K562 (cell line): ENCODE measurements at regions not wholly inside any gene's neighbourhood (a gene's known extent, or its start where the extent isn't known, plus 50 kb on each side); places are given as distances from the start of the nearest gene placed in this dataset.

Experiments used
- ATAC-seq: fragments of 200-7000 bp; cut with Tn5 transposase; 3 replicates; pipeline ENCODE4 v1.9.1; 2020; ENCODE audit warnings: moderate library complexity
- BruUV-seq: library from RNA; stranded (reverse); fragments of 400-500 nt; replicated peaks from 2 replicates; lab custom pipeline; 2021; lab: Mats Ljungman, UMichigan
- CTCF ChIA-PET: fragments of 300-600 bp; formaldehyde crosslinking; extraction: SDS; loops from one replicate; lab custom pipeline; 2021; ENCODE audit warnings: low intra/inter-chr PET ratio; lab: Yijun Ruan, JAX
- POLR2A ChIA-PET: fragments of 300-600, 350-650 bp; sonication (Branson Sonifier 250); formaldehyde crosslinking; extraction: SDS; loops from one replicate; lab custom pipeline; 2021; ENCODE audit warnings: antibody characterized with exemption, inconsistent platforms; lab: Yijun Ruan, JAX
- DNase-seq, 4 experiments: peaks; one replicate each; pipeline versions ENCODE4 v3.0.0 to v3.0.0-alpha.2; 2011 to 2018; ENCODE audit warnings: low spot score in 3 of 4, mixed read lengths in 3 of 4; ENCODE audit errors: extremely low read depth in 1 of 4
- FAIRE-seq: peaks from 2 replicates; lab custom pipeline; 2011; peaks lifted over from hg19 to GRCh38; lab: Jason Lieb, UNC
- H2AFZ ChIP-seq: 2 replicates; pipeline ENCODE4 v1.6.0; 2011; ENCODE audit warnings: low read depth, low read length, control low read depth, inconsistent platforms
- H3K27ac ChIP-seq: fragments of 200-600 bp; 3 replicates; pipeline ENCODE4 v1.8.0; 2011; ENCODE audit warnings: low read depth, mild to moderate bottlenecking, control low read depth, inconsistent platforms, low read length, moderate library complexity, mixed read lengths; ENCODE audit errors: extremely low read depth
- H3K27me3 ChIP-seq, 2 experiments: fragments of 300-600 bp in 1 of 2; 2 replicates in 1 of 2; 3 replicates in 1 of 2; pipeline versions ENCODE4 v1.6.0 to v1.8.0; 2011; ENCODE audit warnings: inconsistent platforms in 2 of 2, low read length in 2 of 2, mild to moderate bottlenecking in 1 of 2, mixed read lengths in 1 of 2, moderate library complexity in 1 of 2; ENCODE audit not compliant: control insufficient read depth in 2 of 2, insufficient read depth in 2 of 2
- H3K36me3 ChIP-seq: fragments of 300-600 bp; 3 replicates; pipeline ENCODE4 v1.8.0; 2011; ENCODE audit warnings: mild to moderate bottlenecking, low read length, inconsistent platforms; ENCODE audit not compliant: control insufficient read depth, insufficient read depth
- H3K4me1 ChIP-seq, 2 experiments: fragments of 200-600 bp in 1 of 2; replicated peaks in 1 of 2; 2 replicates in 1 of 2; 3 replicates in 1 of 2; pipeline versions ENCODE4 v1.5.1 to v1.8.0; 2011; ENCODE audit warnings: inconsistent platforms in 2 of 2, low read length in 2 of 2, mild to moderate bottlenecking in 1 of 2, mixed read lengths in 1 of 2, moderate library complexity in 1 of 2; ENCODE audit not compliant: control insufficient read depth in 2 of 2, insufficient read depth in 2 of 2
- H3K4me2 ChIP-seq: 2 replicates; pipeline ENCODE4 v1.6.1; 2011; ENCODE audit warnings: low read length, control low read depth, inconsistent platforms, mixed read lengths; ENCODE audit not compliant: insufficient read depth
- H3K4me3 ChIP-seq: fragments of 200-600 bp; sonication (generic), shearing (Covaris generic); 2 replicates; pipeline ENCODE4 v1.5.1; 2016; ENCODE audit warnings: control low read depth, inconsistent platforms
- H3K79me2 ChIP-seq: fragments of 200-600 bp; 3 replicates; pipeline ENCODE4 v1.8.0; 2011; ENCODE audit warnings: low read length, inconsistent platforms; ENCODE audit not compliant: control insufficient read depth, insufficient read depth
- H3K9ac ChIP-seq, 2 experiments: 2 replicates each; pipeline versions ENCODE4 v1.6.0 to v1.6.1; 2011; ENCODE audit warnings: low read depth in 2 of 2, low read length in 2 of 2, control low read depth in 1 of 2, inconsistent platforms in 1 of 2, mild to moderate bottlenecking in 1 of 2, mixed read lengths in 1 of 2; ENCODE audit not compliant: insufficient read depth in 1 of 2
- H3K9me1 ChIP-seq: one replicate; pipeline ENCODE4 v1.6.0; 2011; ENCODE audit warnings: inconsistent platforms, mild to moderate bottlenecking, low read length, moderate library complexity; ENCODE audit not compliant: control insufficient read depth, insufficient read depth
- H3K9me3 ChIP-seq: replicated peaks from 2 replicates; pipeline ENCODE4 v1.5.1; 2011; ENCODE audit warnings: low read depth, low read length, inconsistent platforms; ENCODE audit not compliant: control insufficient read depth, insufficient read depth
- H4K20me1 ChIP-seq: replicated peaks from 2 replicates; pipeline ENCODE4 v1.6.1; 2011; ENCODE audit warnings: low read length, inconsistent platforms, mixed read lengths; ENCODE audit not compliant: control insufficient read depth, insufficient read depth
- REST ChIP-seq, 2 experiments: fragments of 450-650 bp; formaldehyde crosslinking in 1 of 2; IDR thresholded peaks; 2 replicates each; pipeline versions ENCODE4 v1.4.0 to v1.6.1; 2014 to 2020; ENCODE audit warnings: mild to moderate bottlenecking in 2 of 2, borderline replicate concordance in 1 of 2, low read depth in 1 of 2
- SPI1 ChIP-seq: IDR thresholded peaks from 2 replicates; pipeline ENCODE4 v1.6.1; 2011; ENCODE audit warnings: low read depth, low read length, control low read depth, borderline replicate concordance
- WGBS: fragments of 100-300 bp; shearing (Covaris generic); methylation state at CpG from one replicate; pipeline ENCODE4 v1.1.6; 2016; ENCODE audit warnings: low coverage, mixed read lengths; ENCODE audit not compliant: insufficient coverage; ENCODE audit errors: missing lambda C conversion rate; 5-methylcytosine and 5-hydroxymethylcytosine counted together
- in situ Hi-C: fragments of 300-500 bp; cut with MboI; formaldehyde crosslinking; loops from 4 replicates; pipeline ENCODE4 v1.15.0; 2018; ENCODE audit warnings: inconsistent platforms, mixed read lengths
- intact Hi-C: fragments of 100-400 bp; cut with micrococcal nuclease; formaldehyde crosslinking; loops from 2 replicates; pipeline ENCODE4 v1.14.2; 2022

DNA sequence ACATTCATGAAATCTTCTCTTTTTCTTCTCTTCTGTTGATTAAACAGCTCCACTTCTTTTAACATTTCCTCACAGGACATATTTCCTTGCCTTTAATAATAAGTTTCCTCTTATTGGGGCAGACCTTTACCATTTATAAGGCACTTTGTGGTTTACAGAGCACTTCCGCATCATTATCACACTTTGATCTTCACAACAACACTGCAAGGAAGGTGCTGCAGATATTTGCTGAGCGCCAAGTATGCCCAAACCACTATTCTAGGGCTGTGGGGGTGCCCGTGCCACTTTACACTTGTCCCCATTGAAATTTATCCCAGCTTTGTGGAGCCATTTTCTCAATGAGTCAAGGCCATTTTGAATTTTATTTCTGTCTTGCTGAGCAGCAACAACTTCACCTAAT is 246.6 kb downstream of the SS18 start:
- H2AFZ ChIP-seq: no peak overlapping the region
- in situ Hi-C loops (no loop called here), intact Hi-C loops (no loop called here)
- no peaks in the 10 kb centered on the region for H3K9me1 ChIP-seq
- no peaks in the 10 kb centered on the region for H3K36me3 ChIP-seq
- no peak for ATAC-seq
- H3K9ac ChIP-seq: no peak overlapping the region
- no peaks in the 10 kb centered on the region for H3K79me2 ChIP-seq
- 0% methylated on average over 3 of the region's 3 CpGs for WGBS
- no peaks in the 10 kb centered on the region for H3K4me1 ChIP-seq
- TF ChIP-seq SPI1 (0 out of 2 replicates have a peak, but pooled peaks have one; percentile 3), REST (IDR thresholded peaks at IDR 0.05; ENCODE audit: borderline replicate concordance) (no peak), REST (CRISPR knock-in tag; IDR thresholded peaks at IDR 0.05; ENCODE audit: low read depth) (no peak)
- H3K27me3 ChIP-seq: no peaks in the 10 kb centered on the region
- H3K9me3 ChIP-seq: no peaks in the 10 kb centered on the region
- H4K20me1 ChIP-seq: no peaks in the 10 kb centered on the region
- no peak overlapping the region for H3K4me2 ChIP-seq
- no peak overlapping the region for H3K4me3 ChIP-seq
- DNase-seq: no peak
- ChIA-PET CTCF (no interaction called here), POLR2A (interaction anchor here (0.9 kb wide), 1 partner anchor 10 kb away, joined by 4 read pairs; no protein-coding TSS in a partner anchor)
- FAIRE-seq: no peak
- no peak overlapping the region for H3K27ac ChIP-seq
- BruUV-seq: no TSS peak
